ENCODE measurements at regions not wholly inside any gene's neighbourhood (a gene's known extent, or its start where the extent isn't known, plus 50 kb on each side); places are given as distances from the start of the nearest gene placed in this dataset.

DNA sequence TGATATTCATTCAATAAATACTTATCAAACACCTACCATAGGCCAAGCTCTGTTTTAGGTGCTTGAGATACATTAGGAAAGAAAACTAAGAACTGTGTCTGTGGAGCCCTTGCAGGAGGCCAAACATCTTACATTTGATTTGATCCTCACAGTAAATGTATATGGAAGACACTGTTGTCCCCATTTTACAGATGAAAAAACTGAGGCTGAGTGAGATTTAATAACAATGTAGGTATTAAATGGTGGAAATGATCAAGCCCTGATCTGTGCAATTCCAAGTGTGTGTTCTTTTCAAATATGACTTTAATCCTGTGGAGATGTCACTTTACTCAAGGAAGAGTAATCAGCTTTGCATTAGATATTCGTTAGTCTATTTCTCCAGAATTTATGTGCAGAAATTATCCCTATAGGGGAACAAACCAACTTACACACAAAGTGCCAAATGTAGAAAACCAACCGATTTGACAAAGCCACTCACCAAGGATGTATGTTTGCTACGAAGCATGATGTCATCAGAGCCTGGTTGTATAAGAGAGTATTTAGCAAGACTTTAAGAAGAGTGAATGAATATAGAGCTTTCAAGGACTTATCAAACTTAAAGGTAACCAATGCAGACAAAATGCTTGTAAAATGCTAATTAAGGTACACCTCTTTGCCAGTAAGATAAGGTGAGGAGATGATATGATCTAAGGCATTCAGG, 153.9 kb upstream of the NFIB start:
- Histone ChIP-seq H3K9ac (no peak overlapping the region), H3K27me3 (ENCODE audit: control insufficient read depth, insufficient read depth, low read length) (no peaks in the 10 kb centered on the region), H3K79me2 (no peaks in the 10 kb centered on the region), H3K4me3 (ENCODE audit: low read depth, low read length) (no peak overlapping the region), H2AFZ (no peak overlapping the region), H3K27ac (no peak overlapping the region), H3K4me2 (ENCODE audit: low read length) (no peak overlapping the region), H3K36me3 (ENCODE audit: control insufficient read depth, insufficient read depth, low read length) (no peaks in the 10 kb centered on the region), H3K9me3 (ENCODE audit: control insufficient read depth, low read length) (no peaks in the 10 kb centered on the region), H3K4me1 (no peaks in the 10 kb centered on the region)
- no peak for TF ChIP-seq CTCF (IDR thresholded peaks at IDR 0.05)

DNA sequence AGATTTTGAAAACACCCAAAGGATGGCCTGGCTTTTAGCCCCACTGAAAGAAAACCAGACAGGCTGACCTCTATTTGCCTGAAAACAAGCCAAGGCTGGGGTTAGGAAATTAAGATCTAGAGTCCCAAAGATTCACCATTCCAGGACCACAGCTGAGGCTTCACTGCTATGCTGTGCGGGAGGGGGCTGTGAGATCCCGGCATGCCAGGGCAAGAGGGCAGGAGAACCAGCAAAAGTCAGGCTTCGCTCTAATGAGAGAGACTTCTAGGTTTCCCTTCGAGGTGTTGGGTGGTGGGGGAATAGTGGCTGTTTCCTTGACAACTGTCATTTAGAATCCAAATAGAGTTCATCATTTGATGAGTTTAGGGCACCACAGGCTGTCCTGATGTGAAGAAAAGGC, 152.9 kb upstream of the NFIB start:
- H3K4me1 ChIP-seq: no peaks in the 10 kb centered on the region
- H3K36me3 ChIP-seq (ENCODE audit: control insufficient read depth, insufficient read depth, low read length): no peaks in the 10 kb centered on the region
- H3K27ac ChIP-seq: no peak overlapping the region
- no peak for TF ChIP-seq CTCF (IDR thresholded peaks at IDR 0.05)
- no peak overlapping the region for H3K9ac ChIP-seq
- H3K27me3 ChIP-seq (ENCODE audit: control insufficient read depth, insufficient read depth, low read length): no peaks in the 10 kb centered on the region
- H3K79me2 ChIP-seq: no peaks in the 10 kb centered on the region
- H2AFZ ChIP-seq: no peak overlapping the region
- H3K9me3 ChIP-seq (ENCODE audit: control insufficient read depth, low read length): no peaks in the 10 kb centered on the region
- no peak overlapping the region for H3K4me2 ChIP-seq (ENCODE audit: low read length)
- H3K4me3 ChIP-seq (ENCODE audit: low read depth, low read length): no peak overlapping the region

GRCh38 chr9:14466429-14466818, 152.5 kb upstream of the NFIB start:
- H2AFZ ChIP-seq: no peak overlapping the region
- H3K79me2 ChIP-seq: no peaks in the 10 kb centered on the region
- H3K9ac ChIP-seq: no peak overlapping the region
- no peak overlapping the region for H3K4me2 ChIP-seq (ENCODE audit: low read length)
- no peaks in the 10 kb centered on the region for H3K9me3 ChIP-seq (ENCODE audit: control insufficient read depth, low read length)
- no peaks in the 10 kb centered on the region for H3K4me1 ChIP-seq
- H3K27ac ChIP-seq: no peak overlapping the region
- H3K4me3 ChIP-seq (ENCODE audit: low read depth, low read length): no peak overlapping the region
- TF ChIP-seq CTCF (IDR thresholded peaks at IDR 0.05): no peak
- no peaks in the 10 kb centered on the region for H3K36me3 ChIP-seq (ENCODE audit: control insufficient read depth, insufficient read depth, low read length)
- H3K27me3 ChIP-seq (ENCODE audit: control insufficient read depth, insufficient read depth, low read length): no peaks in the 10 kb centered on the region

DNA sequence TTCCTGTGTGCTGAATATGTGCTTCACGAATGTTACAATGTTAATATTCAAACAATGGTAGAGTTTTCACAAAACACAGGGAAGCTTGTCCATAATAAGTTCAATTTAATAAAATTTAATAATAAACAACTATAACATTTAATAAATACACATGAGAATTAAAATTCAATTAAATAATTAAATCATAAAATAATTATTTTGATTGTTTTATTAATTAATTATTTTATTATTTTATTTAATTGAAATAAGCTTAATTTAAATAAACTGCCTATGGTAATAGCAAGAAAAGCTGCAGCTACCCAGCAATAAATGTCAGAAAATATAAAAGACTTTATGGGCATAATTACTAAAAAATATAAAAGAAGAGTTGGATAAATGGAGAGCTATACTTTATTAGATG, 149.0 kb upstream of the NFIB start:
- H3K9me3 ChIP-seq (ENCODE audit: control insufficient read depth, low read length): no peaks in the 10 kb centered on the region

More for the DNA sequence above, 149.0 kb upstream of the NFIB start:
- no peak overlapping the region for H3K9ac ChIP-seq
- no peaks in the 10 kb centered on the region for H3K79me2 ChIP-seq
- no peaks in the 10 kb centered on the region for H3K27me3 ChIP-seq (ENCODE audit: control insufficient read depth, insufficient read depth, low read length)
- no peak overlapping the region for H3K4me3 ChIP-seq (ENCODE audit: low read depth, low read length)
- H3K36me3 ChIP-seq (ENCODE audit: control insufficient read depth, insufficient read depth, low read length): no peaks in the 10 kb centered on the region
- no peaks in the 10 kb centered on the region for H3K4me1 ChIP-seq
- H3K27ac ChIP-seq: no peak overlapping the region
- no peak overlapping the region for H3K4me2 ChIP-seq (ENCODE audit: low read length)
- no peak overlapping the region for H2AFZ ChIP-seq
- no peak for TF ChIP-seq CTCF (IDR thresholded peaks at IDR 0.05)
